ENCODE measurements at regions not wholly inside any gene's neighbourhood (a gene's known extent, or its start where the extent isn't known, plus 50 kb on each side); places are given as distances from the start of the nearest gene placed in this dataset.

DNA sequence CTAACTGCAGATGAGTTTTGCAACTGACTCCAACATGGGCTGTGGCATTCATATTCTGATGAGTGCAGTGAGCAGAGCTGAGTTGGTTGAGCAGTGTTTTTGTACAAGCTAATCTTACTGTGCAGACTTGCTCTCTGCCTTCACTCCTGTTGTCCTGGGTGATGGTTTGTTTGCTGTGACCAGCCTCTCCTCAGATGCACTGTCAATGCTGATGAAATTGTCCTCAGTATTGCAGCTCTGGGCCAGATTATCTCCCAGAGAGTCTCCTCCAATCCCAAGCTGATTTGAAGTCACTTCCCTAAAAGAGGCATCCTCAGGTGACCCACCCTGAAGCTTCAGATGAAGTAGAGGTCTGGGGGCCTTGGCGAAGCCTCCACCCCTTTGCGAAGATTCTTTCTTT, 581.8 kb downstream of the ACTL7B start:
- DNase-seq (ENCODE audit: extremely low read depth, low read depth) = no peak
- TF ChIP-seq, protein P1, sequence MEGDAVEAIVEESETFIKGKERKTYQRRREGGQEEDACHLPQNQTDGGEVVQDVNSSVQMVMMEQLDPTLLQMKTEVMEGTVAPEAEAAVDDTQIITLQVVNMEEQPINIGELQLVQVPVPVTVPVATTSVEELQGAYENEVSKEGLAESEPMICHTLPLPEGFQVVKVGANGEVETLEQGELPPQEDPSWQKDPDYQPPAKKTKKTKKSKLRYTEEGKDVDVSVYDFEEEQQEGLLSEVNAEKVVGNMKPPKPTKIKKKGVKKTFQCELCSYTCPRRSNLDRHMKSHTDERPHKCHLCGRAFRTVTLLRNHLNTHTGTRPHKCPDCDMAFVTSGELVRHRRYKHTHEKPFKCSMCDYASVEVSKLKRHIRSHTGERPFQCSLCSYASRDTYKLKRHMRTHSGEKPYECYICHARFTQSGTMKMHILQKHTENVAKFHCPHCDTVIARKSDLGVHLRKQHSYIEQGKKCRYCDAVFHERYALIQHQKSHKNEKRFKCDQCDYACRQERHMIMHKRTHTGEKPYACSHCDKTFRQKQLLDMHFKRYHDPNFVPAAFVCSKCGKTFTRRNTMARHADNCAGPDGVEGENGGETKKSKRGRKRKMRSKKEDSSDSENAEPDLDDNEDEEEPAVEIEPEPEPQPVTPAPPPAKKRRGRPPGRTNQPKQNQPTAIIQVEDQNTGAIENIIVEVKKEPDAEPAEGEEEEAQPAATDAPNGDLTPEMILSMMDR (IDR thresholded peaks at IDR 0.05; ENCODE audit: low read depth, low read length, missing control alignments) = no peak
- H3K4me3 ChIP-seq (replicated peaks; ENCODE audit: low read depth, low read length) = no peak overlapping the region

DNA sequence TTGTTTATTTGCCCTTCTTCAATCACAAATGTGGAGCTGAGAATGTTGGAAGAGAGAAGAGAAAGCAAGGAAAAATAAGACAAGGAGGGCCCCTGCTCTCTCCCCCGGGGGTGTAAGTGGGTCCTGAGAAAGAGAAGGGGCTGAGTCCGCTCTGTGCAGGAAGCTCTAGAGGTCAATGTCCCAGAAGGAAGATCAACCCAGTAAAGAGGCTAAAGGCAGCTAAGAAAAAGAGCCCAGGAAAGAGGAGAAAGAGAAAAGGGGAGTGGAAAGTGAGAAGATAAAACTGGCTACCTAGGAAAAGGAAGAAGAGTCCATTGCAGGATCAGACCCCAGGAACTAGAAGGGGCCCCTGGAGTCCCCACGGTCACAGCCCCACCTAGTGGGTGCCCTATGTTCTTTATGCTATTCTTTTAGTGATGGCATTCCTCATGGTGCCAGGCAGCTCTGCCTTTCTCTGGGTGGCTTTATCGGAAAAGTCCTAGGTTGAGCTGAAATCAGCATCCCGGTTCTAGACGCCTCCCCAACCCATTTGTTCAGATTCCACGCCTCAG, 583.4 kb downstream of the ACTL7B start:
- H3K4me3 ChIP-seq (replicated peaks; ENCODE audit: low read depth, low read length) = peak overlapping the region; percentile 29
- TF ChIP-seq, protein P1 (IDR thresholded peaks at IDR 0.05; ENCODE audit: low read depth, low read length, missing control alignments) = peak; percentile 66
- DNase-seq (ENCODE audit: extremely low read depth, low read depth) = no peak

DNA sequence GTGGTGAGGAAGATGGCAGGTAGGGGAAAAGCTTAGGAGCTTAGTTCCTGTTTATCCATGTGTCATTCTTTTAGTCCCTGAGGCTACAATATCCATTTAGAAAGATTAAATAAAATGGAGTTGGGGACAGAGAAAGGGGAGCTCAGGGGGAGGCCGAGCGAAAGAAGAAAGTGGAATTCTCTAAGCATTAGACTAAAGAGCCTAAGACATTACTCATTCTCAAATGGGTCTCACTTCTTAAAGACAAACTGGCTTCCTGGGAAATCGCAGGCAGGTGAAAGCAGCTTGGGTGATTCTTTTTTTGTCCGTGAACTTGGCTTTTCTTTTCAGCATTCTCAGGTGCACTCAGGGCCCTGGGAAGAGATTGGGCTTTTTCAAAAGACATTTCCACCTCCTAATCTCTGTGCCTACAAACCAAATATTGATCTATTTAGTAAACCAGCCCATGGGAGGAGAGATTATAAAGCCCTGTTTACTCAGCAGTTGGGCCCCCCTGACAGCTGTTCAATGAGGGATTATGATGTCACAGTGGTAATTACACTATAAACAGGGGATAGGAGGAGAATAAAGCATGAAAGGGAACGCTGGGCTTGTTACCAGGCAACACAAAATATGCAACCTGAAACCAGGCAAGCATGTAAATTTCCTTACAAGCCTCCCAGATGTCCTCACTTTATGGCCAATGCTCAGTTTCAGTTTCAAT, 584.0 kb downstream of the ACTL7B start:
- TF ChIP-seq, protein P1 (IDR thresholded peaks at IDR 0.05; ENCODE audit: low read depth, low read length, missing control alignments) = no peak
- DNase-seq (ENCODE audit: extremely low read depth, low read depth) = peak; percentile 93
- peak overlapping the region; percentile 29 for H3K4me3 ChIP-seq (replicated peaks; ENCODE audit: low read depth, low read length)

DNA sequence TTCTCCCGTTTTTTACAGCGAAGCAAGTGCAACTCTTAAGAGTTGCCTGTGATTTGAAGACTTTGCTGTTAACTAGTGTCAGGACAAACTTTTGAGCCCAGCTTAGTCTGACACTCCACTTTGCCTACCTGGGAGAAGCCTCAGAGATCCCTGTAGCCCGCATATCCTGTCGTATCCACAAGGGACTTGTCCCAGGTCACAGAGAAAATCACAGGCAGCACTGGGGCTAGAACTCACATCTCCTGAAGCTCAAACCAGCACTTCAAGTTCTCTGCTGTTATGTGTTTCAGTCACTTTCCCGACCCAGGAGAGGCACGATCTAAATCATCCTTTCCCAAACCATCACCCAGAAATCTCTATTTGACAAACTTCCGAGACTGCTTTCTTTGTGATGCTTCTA, 584.5 kb downstream of the ACTL7B start:
- H3K4me3 ChIP-seq (replicated peaks; ENCODE audit: low read depth, low read length) = no peak overlapping the region
- no peak for DNase-seq (ENCODE audit: extremely low read depth, low read depth)
- TF ChIP-seq, protein P1 (IDR thresholded peaks at IDR 0.05; ENCODE audit: low read depth, low read length, missing control alignments) = no peak

DNA sequence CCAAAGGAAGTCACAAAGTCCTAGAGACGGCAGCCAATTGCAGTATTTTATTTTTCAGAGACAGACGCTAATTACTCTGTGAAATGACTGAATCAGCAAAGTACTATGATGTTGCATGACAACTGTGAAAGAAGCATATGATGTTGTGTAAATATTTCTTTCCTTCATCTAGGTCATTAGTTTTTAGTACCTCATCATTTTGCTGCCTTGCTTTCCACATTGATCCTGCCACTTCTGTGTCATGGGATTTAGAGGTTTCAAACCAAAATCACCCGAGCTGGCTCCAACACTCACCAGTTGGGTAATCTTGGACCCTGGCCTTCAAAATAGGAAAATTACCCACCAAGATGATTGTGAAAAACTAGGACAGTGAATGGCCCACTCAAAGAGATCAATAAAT, 585.2 kb downstream of the ACTL7B start:
- TF ChIP-seq, protein P1 (IDR thresholded peaks at IDR 0.05; ENCODE audit: low read depth, low read length, missing control alignments) = no peak
- H3K4me3 ChIP-seq (replicated peaks; ENCODE audit: low read depth, low read length) = no peak overlapping the region
- no peak for DNase-seq (ENCODE audit: extremely low read depth, low read depth)

DNA sequence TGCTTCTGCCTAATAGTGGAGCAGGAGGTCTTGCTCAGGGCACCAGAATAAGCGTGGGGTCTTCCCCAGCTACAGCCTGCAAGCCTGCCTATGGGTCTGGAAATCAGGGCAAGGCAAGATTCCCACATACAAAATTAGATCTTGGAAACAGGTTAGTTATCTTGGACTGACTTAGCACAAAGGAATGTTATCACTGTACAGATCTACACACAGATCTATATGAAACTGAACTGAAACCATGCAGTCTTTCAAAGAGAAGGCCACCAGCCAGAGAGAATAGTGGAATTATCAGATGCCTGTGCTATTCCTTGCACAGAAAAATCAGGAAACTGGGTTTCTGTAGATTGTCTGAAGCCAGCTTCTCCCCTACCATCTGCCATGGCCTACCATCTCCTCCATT, 585.7 kb downstream of the ACTL7B start:
- H3K4me3 ChIP-seq (replicated peaks; ENCODE audit: low read depth, low read length) = no peak overlapping the region
- TF ChIP-seq, protein P1 (IDR thresholded peaks at IDR 0.05; ENCODE audit: low read depth, low read length, missing control alignments) = no peak
- no peak for DNase-seq (ENCODE audit: extremely low read depth, low read depth)

Data from HFF-Myc (cell line).